ENCODE measurements at regions not wholly inside any gene's neighbourhood (a gene's known extent, or its start where the extent isn't known, plus 50 kb on each side); places are given as distances from the start of the nearest gene placed in this dataset.

DNA sequence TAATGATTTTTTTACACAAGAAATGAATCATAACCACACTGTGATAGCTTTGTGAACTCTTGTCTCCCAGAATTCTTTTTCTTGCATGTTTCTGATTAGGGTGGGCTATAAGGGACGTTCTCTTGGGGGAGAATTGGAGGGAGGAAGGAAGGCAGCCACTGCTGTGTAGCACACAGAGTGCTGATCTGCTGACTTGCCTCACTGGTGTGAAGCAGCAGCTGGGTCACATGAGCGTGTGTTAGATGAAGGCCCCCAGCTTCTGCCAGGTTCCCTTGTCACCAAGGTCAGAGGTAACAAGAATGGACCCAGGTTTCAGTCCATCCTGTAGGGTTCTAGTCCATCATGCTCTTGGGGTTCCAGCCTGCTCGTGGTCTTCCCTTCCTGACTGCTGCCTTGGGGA is 107.4 kb upstream of the GLI2 start:
- Histone ChIP-seq H3K79me2 (ENCODE audit: control insufficient read depth, insufficient read depth, low read length) (no peaks in the 10 kb centered on the region), H4K20me1 (ENCODE audit: control insufficient read depth, insufficient read depth, low read length, poor library complexity, severe bottlenecking) (no peaks in the 10 kb centered on the region), H3K27ac (ENCODE audit: low read length in 2 of 2) (no peak overlapping the region), H3K4me3 (ENCODE audit: control extremely low read depth in 1 of 5, extremely low read depth in 1 of 5, insufficient read depth in 1 of 5, low read depth in 2 of 5, low read length in 4 of 5) (no peak overlapping the region), H3K27me3 (replicated peaks in 1 of 4; ENCODE audit: control extremely low read depth in 1 of 4, control insufficient read depth in 3 of 4, insufficient read depth in 4 of 4, low read length in 3 of 4) (no peaks in the 10 kb centered on the region), H3K36me3 (replicated peaks in 1 of 2; ENCODE audit: control extremely low read depth in 1 of 2, control insufficient read depth in 1 of 2, extremely low read depth in 1 of 2, insufficient read depth in 2 of 2, low read length in 1 of 2) (no peaks in the 10 kb centered on the region), H3K9ac (ENCODE audit: low read length) (no peak overlapping the region), H3K4me2 (replicated peaks; ENCODE audit: low read depth, low read length, poor library complexity, severe bottlenecking) (no peak overlapping the region), H3K9me3 (ENCODE audit: control extremely low read depth in 1 of 3, control insufficient read depth in 2 of 3, insufficient read depth in 1 of 3, low read length in 2 of 3) (peaks cover 0 to 2% (median 0%) of the 10 kb centered on the region in 3 donors), H2AFZ (ENCODE audit: insufficient read depth, low read depth, low read length, poor library complexity, severe bottlenecking) (no peak overlapping the region), H3K4me1 (ENCODE audit: control insufficient read depth in 2 of 2, insufficient read depth in 2 of 2, low read length in 2 of 2) (no peaks in the 10 kb centered on the region)
- no peaks in the 10 kb centered on the region for H3K9me3 Mint-ChIP-seq (ENCODE audit: insufficient read depth)
- DNase-seq = no peak
- CTCF ChIA-PET = no interaction called here
- POLR2A ChIA-PET = no interaction called here
- H3K4me3 Mint-ChIP-seq = no peak overlapping the region
- no peaks in the 10 kb centered on the region for H3K4me1 Mint-ChIP-seq
- no peak overlapping the region for H3K27ac Mint-ChIP-seq
- intact Hi-C loops (cut with micrococcal nuclease) = no loop called here
- TF ChIP-seq, protein P1, sequence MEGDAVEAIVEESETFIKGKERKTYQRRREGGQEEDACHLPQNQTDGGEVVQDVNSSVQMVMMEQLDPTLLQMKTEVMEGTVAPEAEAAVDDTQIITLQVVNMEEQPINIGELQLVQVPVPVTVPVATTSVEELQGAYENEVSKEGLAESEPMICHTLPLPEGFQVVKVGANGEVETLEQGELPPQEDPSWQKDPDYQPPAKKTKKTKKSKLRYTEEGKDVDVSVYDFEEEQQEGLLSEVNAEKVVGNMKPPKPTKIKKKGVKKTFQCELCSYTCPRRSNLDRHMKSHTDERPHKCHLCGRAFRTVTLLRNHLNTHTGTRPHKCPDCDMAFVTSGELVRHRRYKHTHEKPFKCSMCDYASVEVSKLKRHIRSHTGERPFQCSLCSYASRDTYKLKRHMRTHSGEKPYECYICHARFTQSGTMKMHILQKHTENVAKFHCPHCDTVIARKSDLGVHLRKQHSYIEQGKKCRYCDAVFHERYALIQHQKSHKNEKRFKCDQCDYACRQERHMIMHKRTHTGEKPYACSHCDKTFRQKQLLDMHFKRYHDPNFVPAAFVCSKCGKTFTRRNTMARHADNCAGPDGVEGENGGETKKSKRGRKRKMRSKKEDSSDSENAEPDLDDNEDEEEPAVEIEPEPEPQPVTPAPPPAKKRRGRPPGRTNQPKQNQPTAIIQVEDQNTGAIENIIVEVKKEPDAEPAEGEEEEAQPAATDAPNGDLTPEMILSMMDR (IDR thresholded peaks at IDR 0.05) = no peak
- no peak for TF ChIP-seq EZH2 (IDR thresholded peaks at IDR 0.05; ENCODE audit: borderline replicate concordance, insufficient read depth, low read depth, low read length, poor library complexity, severe bottlenecking)
- WGBS (ENCODE audit: insufficient coverage) = 78% methylated on average over 3 of the region's 3 CpGs
- no peak for ATAC-seq (ENCODE audit: low read depth)
- peaks cover 5% of the 10 kb centered on the region for H3K27me3 Mint-ChIP-seq

DNA sequence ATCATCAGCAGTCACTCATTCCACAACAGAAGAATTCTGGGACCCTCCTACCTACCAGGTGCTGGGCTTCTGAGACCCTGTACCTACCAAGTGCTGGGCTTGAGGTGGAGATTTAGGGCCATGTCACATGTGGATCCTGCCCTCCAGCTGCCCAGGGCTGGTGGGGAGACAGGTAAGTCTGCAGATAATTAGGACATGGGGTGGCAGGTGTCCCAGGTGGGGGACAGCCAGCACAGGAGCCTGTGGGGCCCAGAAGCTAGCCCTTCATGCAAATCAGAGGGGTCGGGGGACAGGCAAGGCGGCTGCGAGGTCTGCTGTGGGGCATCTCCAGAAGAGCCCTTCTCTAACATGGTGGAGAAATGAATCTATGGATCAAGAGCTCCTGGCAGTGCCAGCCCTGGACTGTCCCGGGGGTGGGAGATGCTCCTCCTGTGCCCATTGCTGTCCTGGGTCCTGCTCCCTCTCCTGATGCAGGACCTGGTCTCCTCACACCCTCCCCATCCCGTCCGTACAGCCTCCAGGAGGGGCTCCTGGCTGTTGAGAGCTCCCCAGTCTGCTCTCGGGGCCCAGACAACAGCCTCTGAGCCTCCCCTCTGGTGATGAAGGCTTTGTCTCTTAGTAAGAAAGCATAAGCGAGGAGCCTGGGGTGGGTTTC is 106.3 kb upstream of the GLI2 start:
- no peaks in the 10 kb centered on the region for H3K36me3 ChIP-seq (replicated peaks in 1 of 2; ENCODE audit: control extremely low read depth in 1 of 2, control insufficient read depth in 1 of 2, extremely low read depth in 1 of 2, insufficient read depth in 2 of 2, low read length in 1 of 2)
- ChIA-PET CTCF (no interaction called here), POLR2A (no interaction called here)
- no peak overlapping the region for H3K9ac ChIP-seq (ENCODE audit: low read length)
- no peaks in the 10 kb centered on the region for H4K20me1 ChIP-seq (ENCODE audit: control insufficient read depth, insufficient read depth, low read length, poor library complexity, severe bottlenecking)
- WGBS (ENCODE audit: insufficient coverage) = 96% methylated on average over 4 of the region's 8 CpGs
- intact Hi-C loops (cut with micrococcal nuclease) = no loop called here
- no peaks in the 10 kb centered on the region for H3K27me3 ChIP-seq (replicated peaks in 1 of 4; ENCODE audit: control extremely low read depth in 1 of 4, control insufficient read depth in 3 of 4, insufficient read depth in 4 of 4, low read length in 3 of 4)
- H3K4me3 ChIP-seq (ENCODE audit: control extremely low read depth in 1 of 5, extremely low read depth in 1 of 5, insufficient read depth in 1 of 5, low read depth in 2 of 5, low read length in 4 of 5) = no peak overlapping the region
- no peak overlapping the region for H2AFZ ChIP-seq (ENCODE audit: insufficient read depth, low read depth, low read length, poor library complexity, severe bottlenecking)
- TF ChIP-seq, protein P1 (IDR thresholded peaks at IDR 0.05) = no peak
- no peak for TF ChIP-seq EZH2 (IDR thresholded peaks at IDR 0.05; ENCODE audit: borderline replicate concordance, insufficient read depth, low read depth, low read length, poor library complexity, severe bottlenecking)
- no peaks in the 10 kb centered on the region for H3K9me3 Mint-ChIP-seq (ENCODE audit: insufficient read depth)
- no peak overlapping the region for H3K27ac ChIP-seq (ENCODE audit: low read length in 2 of 2)
- peaks cover 5% of the 10 kb centered on the region for H3K27me3 Mint-ChIP-seq
- no peaks in the 10 kb centered on the region for H3K9me3 ChIP-seq (ENCODE audit: control extremely low read depth in 1 of 3, control insufficient read depth in 2 of 3, insufficient read depth in 1 of 3, low read length in 2 of 3)
- no peaks in the 10 kb centered on the region for H3K4me1 Mint-ChIP-seq
- no peaks in the 10 kb centered on the region for H3K4me1 ChIP-seq (ENCODE audit: control insufficient read depth in 2 of 2, insufficient read depth in 2 of 2, low read length in 2 of 2)
- ATAC-seq (ENCODE audit: low read depth) (no peak), DNase-seq (no peak)
- H3K79me2 ChIP-seq (ENCODE audit: control insufficient read depth, insufficient read depth, low read length) = no peaks in the 10 kb centered on the region
- H3K4me2 ChIP-seq (replicated peaks; ENCODE audit: low read depth, low read length, poor library complexity, severe bottlenecking) = no peak overlapping the region
- no peak overlapping the region for H3K4me3 Mint-ChIP-seq
- no peak overlapping the region for H3K27ac Mint-ChIP-seq

All from B cell (primary cell).